ENCODE measurements at regions not wholly inside any gene's neighbourhood (a gene's known extent, or its start where the extent isn't known, plus 50 kb on each side); places are given as distances from the start of the nearest gene placed in this dataset.

- no peak for DNase-seq
Measured at GRCh38 chr3:5270666-5271371, 83.3 kb downstream of the EDEM1 start.

GRCh38 chr3:5271372-5271683 lies 83.8 kb downstream of the EDEM1 start:
- no peak for DNase-seq

- no peak for DNase-seq
Measured at GRCh38 chr3:5272387-5272786, 84.9 kb downstream of the EDEM1 start.

GRCh38 chr3:5274091-5274490 lies 86.6 kb downstream of the EDEM1 start:
- DNase-seq = peak; percentile 42

- peak; percentile 90 for DNase-seq
Measured at GRCh38 chr3:5275529-5275928, 88.0 kb downstream of the EDEM1 start.

GRCh38 chr3:5276934-5277333 lies 89.4 kb downstream of the EDEM1 start:
- DNase-seq = no peak

- DNase-seq = no peak
Measured at GRCh38 chr3:5277612-5278236, 90.2 kb downstream of the EDEM1 start.

- DNase-seq = peak; percentile 49
Measured at GRCh38 chr3:5278666-5279065, 91.2 kb downstream of the EDEM1 start.

GRCh38 chr3:5282703-5283102 lies 95.2 kb downstream of the EDEM1 start:
- no peak for DNase-seq

GRCh38 chr3:5285439-5285838 lies 97.9 kb downstream of the EDEM1 start:
- no peak for DNase-seq

GRCh38 chr3:5290915-5291314 lies 103.4 kb downstream of the EDEM1 start:
- no peak for DNase-seq

- no peak for DNase-seq
Measured at GRCh38 chr3:5292512-5292911, 105.0 kb downstream of the EDEM1 start.

- DNase-seq = no peak
Measured at GRCh38 chr3:5293207-5293606, 105.7 kb downstream of the EDEM1 start.

- peak; percentile 92 for DNase-seq
Measured at GRCh38 chr3:5294356-5294755, 106.8 kb downstream of the EDEM1 start.

- peak; percentile 23 for DNase-seq
Measured at GRCh38 chr3:5295191-5295690, 107.7 kb downstream of the EDEM1 start.

GRCh38 chr3:5296362-5296761 lies 108.9 kb downstream of the EDEM1 start:
- no peak for DNase-seq

GRCh38 chr3:5297895-5298294 lies 110.4 kb downstream of the EDEM1 start:
- no peak for DNase-seq

- no peak for DNase-seq
Measured at GRCh38 chr3:5298453-5298852, 110.9 kb downstream of the EDEM1 start.

- no peak for DNase-seq
Measured at GRCh38 chr3:5299161-5299560, 111.7 kb downstream of the EDEM1 start.

GRCh38 chr3:5300638-5301037 lies 113.1 kb downstream of the EDEM1 start:
- DNase-seq = no peak

- DNase-seq = peak; percentile 41
Measured at GRCh38 chr3:5301651-5302297, 114.3 kb downstream of the EDEM1 start.

GRCh38 chr3:5302661-5303060 lies 115.2 kb downstream of the EDEM1 start:
- DNase-seq = no peak

GRCh38 chr3:5304188-5304587 lies 116.7 kb downstream of the EDEM1 start:
- DNase-seq = no peak

Measured in fibroblast of upper back skin (primary cell).